ENCODE measurements at regions not wholly inside any gene's neighbourhood (a gene's known extent, or its start where the extent isn't known, plus 50 kb on each side); places are given as distances from the start of the nearest gene placed in this dataset.
"Not testable (repeated sequence)": the region's sequence is repeated elsewhere in the genome, so short reads cannot be mapped to it uniquely, and the experiment has no call there.

- TF ChIP-seq CTCF (IDR thresholded peaks at IDR 0.05; ENCODE audit: borderline replicate concordance, extremely low read depth, low read length, poor library complexity, severe bottlenecking); EZH2 (IDR thresholded peaks at IDR 0.05; ENCODE audit: borderline replicate concordance, low read depth, low read length, severe bottlenecking): not testable (repeated sequence)
Measured at GRCh38 chr5:21473981-21474380, 1379.2 kb downstream of the CDH12 start.

Data from DND-41 (cell line).